ENCODE measurements at regions not wholly inside any gene's neighbourhood (a gene's known extent, or its start where the extent isn't known, plus 50 kb on each side); places are given as distances from the start of the nearest gene placed in this dataset.

DNA sequence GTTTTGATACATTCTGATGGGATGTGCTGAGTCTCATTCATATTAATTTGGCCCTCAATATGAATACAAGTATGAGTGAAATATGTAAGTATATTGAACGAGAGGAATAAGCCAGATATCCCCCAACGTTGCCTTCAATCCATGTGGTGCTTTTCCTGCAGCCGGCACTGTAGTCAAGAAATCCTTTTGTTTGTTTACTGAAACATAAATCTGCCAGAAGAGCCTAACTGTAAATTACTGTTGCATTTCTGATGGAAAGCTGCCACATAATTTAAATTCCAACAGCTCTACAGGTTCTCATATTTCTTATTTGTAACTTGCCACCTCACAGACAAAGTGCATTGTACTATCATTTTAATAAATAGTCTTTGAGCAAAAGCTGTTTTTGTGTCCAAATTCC, 314.0 kb downstream of the KBTBD8 start:
- TF ChIP-seq TAF1 (conservative IDR thresholded peaks at IDR 0.05) (no peak), JUND (IDR thresholded peaks at IDR 0.05) (no peak), SP1 (IDR thresholded peaks at IDR 0.05) (no peak), RAD21 (IDR thresholded peaks at IDR 0.05) (no peak), YY1 (IDR thresholded peaks at IDR 0.05) (no peak)
- TF ChIP-seq, protein P1, sequence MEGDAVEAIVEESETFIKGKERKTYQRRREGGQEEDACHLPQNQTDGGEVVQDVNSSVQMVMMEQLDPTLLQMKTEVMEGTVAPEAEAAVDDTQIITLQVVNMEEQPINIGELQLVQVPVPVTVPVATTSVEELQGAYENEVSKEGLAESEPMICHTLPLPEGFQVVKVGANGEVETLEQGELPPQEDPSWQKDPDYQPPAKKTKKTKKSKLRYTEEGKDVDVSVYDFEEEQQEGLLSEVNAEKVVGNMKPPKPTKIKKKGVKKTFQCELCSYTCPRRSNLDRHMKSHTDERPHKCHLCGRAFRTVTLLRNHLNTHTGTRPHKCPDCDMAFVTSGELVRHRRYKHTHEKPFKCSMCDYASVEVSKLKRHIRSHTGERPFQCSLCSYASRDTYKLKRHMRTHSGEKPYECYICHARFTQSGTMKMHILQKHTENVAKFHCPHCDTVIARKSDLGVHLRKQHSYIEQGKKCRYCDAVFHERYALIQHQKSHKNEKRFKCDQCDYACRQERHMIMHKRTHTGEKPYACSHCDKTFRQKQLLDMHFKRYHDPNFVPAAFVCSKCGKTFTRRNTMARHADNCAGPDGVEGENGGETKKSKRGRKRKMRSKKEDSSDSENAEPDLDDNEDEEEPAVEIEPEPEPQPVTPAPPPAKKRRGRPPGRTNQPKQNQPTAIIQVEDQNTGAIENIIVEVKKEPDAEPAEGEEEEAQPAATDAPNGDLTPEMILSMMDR (IDR thresholded peaks at IDR 0.05; ENCODE audit: low read depth, low read length, missing input control): no peak
- TF ChIP-seq, protein P2, sequence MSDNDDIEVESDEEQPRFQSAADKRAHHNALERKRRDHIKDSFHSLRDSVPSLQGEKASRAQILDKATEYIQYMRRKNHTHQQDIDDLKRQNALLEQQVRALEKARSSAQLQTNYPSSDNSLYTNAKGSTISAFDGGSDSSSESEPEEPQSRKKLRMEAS (IDR thresholded peaks at IDR 0.05): no peak
- TF ChIP-seq, protein P3, sequence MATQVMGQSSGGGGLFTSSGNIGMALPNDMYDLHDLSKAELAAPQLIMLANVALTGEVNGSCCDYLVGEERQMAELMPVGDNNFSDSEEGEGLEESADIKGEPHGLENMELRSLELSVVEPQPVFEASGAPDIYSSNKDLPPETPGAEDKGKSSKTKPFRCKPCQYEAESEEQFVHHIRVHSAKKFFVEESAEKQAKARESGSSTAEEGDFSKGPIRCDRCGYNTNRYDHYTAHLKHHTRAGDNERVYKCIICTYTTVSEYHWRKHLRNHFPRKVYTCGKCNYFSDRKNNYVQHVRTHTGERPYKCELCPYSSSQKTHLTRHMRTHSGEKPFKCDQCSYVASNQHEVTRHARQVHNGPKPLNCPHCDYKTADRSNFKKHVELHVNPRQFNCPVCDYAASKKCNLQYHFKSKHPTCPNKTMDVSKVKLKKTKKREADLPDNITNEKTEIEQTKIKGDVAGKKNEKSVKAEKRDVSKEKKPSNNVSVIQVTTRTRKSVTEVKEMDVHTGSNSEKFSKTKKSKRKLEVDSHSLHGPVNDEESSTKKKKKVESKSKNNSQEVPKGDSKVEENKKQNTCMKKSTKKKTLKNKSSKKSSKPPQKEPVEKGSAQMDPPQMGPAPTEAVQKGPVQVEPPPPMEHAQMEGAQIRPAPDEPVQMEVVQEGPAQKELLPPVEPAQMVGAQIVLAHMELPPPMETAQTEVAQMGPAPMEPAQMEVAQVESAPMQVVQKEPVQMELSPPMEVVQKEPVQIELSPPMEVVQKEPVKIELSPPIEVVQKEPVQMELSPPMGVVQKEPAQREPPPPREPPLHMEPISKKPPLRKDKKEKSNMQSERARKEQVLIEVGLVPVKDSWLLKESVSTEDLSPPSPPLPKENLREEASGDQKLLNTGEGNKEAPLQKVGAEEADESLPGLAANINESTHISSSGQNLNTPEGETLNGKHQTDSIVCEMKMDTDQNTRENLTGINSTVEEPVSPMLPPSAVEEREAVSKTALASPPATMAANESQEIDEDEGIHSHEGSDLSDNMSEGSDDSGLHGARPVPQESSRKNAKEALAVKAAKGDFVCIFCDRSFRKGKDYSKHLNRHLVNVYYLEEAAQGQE (IDR thresholded peaks at IDR 0.05): no peak
